Suprapubic skin (tissue), 3 donors: ENCODE measurements at regions not wholly inside any gene's neighbourhood (a gene's known extent, or its start where the extent isn't known, plus 50 kb on each side); places are given as distances from the start of the nearest gene placed in this dataset.

Source experiments
- CTCF ChIP-seq, 2 donors: fragments of 200-600 bp in 1 of 2; fragments of 450-650 bp in 1 of 2; sonication (generic) in 1 of 2; IDR thresholded peaks; one replicate each; pipeline ENCODE4 v1.5.1; 2016 to 2019; ENCODE audit warnings: antibody characterized with exemption in 2 of 2, mild to moderate bottlenecking in 1 of 2, moderate library complexity in 1 of 2
- POLR2A ChIP-seq, 2 donors: fragments of 450-650 bp; IDR thresholded peaks; one replicate each; pipeline ENCODE4 v1.6.1; 2017; ENCODE audit warnings: antibody characterized with exemption in 2 of 2, mild to moderate bottlenecking in 2 of 2, moderate library complexity in 2 of 2

DNA sequence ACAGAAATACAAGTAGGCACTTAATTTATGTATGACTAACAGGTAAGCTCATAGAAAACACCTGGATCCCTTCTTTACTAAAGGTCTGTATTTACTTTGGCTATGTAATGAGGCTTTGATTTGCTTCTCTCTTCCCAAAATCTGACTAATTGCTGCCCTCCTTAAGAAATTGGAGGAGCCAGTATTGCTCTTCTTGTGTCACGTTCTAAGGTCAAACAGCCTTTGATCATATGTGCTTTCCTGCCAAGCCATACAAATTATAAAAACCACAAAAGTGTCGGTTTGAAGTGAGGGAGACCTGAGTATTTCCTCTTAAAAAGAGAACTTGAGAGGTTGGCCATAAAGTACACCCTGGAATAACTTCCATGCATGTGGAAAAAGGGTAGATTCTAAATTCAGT is 112.1 kb upstream of the MB21D2 start:
- TF ChIP-seq CTCF (IDR thresholded peaks at IDR 0.05), result no peak
- TF ChIP-seq POLR2A (IDR thresholded peaks at IDR 0.05), result no peak
